H1 (cell line): ENCODE measurements at regions not wholly inside any gene's neighbourhood (a gene's known extent, or its start where the extent isn't known, plus 50 kb on each side); places are given as distances from the start of the nearest gene placed in this dataset.

ENCODE experiments used
- CHD1 ChIP-seq: IDR thresholded peaks from 2 replicates; pipeline ENCODE4 v1.6.1; 2012; ENCODE audit warnings: low read depth, low read length, improper control_type of control experiment
- JUND ChIP-seq: IDR thresholded peaks from 2 replicates; pipeline ENCODE4 v1.6.1; 2011; ENCODE audit warnings: mild to moderate bottlenecking, improper control_type of control experiment, low read length
- TBP ChIP-seq: IDR thresholded peaks from 2 replicates; pipeline ENCODE4 v1.6.1; 2011; ENCODE audit warnings: low read depth, low read length, improper control_type of control experiment
- TF ChIP-seq, protein P1 (sequence below), 3 experiments: IDR thresholded peaks; 1 replicate in 2 of 3; 2 replicates in 1 of 3; pipeline versions ENCODE4 v1.5.1 to v1.6.1; 2011; ENCODE audit warnings: low read length in 3 of 3, mild to moderate bottlenecking in 3 of 3, inconsistent platforms in 2 of 3, low read depth in 1 of 3, moderate library complexity in 1 of 3; ENCODE audit not compliant: insufficient read depth in 1 of 3; ENCODE audit errors: control extremely low read depth in 1 of 3

DNA sequence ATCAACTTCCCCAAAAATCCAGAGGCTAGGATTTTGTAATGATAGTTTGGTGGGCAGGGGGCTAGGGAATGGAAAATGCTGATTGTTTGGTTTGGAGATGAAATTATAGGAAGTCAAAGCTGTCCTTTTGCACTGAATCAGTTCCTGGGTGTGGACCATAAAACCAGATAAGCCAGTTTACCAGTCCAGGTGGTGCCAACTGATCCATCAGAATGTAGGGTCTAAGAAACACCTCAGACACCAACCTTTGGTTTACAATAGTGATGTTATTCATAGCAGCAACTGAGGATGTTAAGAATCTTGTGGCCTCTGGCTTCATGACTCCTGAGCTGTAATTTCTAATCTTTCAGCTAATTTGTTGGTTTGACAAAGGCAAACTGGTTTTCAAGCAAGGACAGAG is 496.6 kb upstream of the EPHA7 start:
- no peak for TF ChIP-seq CHD1
- TF ChIP-seq JUND, result no peak
- TF ChIP-seq, protein P1, sequence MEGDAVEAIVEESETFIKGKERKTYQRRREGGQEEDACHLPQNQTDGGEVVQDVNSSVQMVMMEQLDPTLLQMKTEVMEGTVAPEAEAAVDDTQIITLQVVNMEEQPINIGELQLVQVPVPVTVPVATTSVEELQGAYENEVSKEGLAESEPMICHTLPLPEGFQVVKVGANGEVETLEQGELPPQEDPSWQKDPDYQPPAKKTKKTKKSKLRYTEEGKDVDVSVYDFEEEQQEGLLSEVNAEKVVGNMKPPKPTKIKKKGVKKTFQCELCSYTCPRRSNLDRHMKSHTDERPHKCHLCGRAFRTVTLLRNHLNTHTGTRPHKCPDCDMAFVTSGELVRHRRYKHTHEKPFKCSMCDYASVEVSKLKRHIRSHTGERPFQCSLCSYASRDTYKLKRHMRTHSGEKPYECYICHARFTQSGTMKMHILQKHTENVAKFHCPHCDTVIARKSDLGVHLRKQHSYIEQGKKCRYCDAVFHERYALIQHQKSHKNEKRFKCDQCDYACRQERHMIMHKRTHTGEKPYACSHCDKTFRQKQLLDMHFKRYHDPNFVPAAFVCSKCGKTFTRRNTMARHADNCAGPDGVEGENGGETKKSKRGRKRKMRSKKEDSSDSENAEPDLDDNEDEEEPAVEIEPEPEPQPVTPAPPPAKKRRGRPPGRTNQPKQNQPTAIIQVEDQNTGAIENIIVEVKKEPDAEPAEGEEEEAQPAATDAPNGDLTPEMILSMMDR (IDR thresholded peaks at IDR 0.05; ENCODE audit: control extremely low read depth in 1 of 3, insufficient read depth in 1 of 3, low read depth in 1 of 3, low read length in 3 of 3), result no peak
- TF ChIP-seq TBP, result no peak
